Panc1 (cell line): ENCODE measurements at regions not wholly inside any gene's neighbourhood (a gene's known extent, or its start where the extent isn't known, plus 50 kb on each side); places are given as distances from the start of the nearest gene placed in this dataset.

Experiments used
- CTCF ChIP-seq: fragments of 450-650 bp; IDR thresholded peaks from 2 replicates; pipeline ENCODE4 v1.5.1; 2017; ENCODE audit warnings: mild to moderate bottlenecking
- TCF7L2 ChIP-seq: IDR thresholded peaks from 2 replicates; pipeline ENCODE4 v1.6.1; 2011; ENCODE audit warnings: mild to moderate bottlenecking, low read depth, low read length, inconsistent platforms
- TF ChIP-seq, protein P1 (sequence below), 2 experiments: IDR thresholded peaks; 2 replicates each; pipeline ENCODE4 v1.6.1; 2011 to 2012; ENCODE audit warnings: low read depth in 2 of 2, control low read depth in 1 of 2, low read length in 1 of 2, mild to moderate bottlenecking in 1 of 2, moderate library complexity in 1 of 2; ENCODE audit not compliant: insufficient read depth in 1 of 2

GRCh38 chr7:38329340-38329739, 55.9 kb upstream of the TARP start:
- no peak for TF ChIP-seq CTCF
- TF ChIP-seq, protein P1, sequence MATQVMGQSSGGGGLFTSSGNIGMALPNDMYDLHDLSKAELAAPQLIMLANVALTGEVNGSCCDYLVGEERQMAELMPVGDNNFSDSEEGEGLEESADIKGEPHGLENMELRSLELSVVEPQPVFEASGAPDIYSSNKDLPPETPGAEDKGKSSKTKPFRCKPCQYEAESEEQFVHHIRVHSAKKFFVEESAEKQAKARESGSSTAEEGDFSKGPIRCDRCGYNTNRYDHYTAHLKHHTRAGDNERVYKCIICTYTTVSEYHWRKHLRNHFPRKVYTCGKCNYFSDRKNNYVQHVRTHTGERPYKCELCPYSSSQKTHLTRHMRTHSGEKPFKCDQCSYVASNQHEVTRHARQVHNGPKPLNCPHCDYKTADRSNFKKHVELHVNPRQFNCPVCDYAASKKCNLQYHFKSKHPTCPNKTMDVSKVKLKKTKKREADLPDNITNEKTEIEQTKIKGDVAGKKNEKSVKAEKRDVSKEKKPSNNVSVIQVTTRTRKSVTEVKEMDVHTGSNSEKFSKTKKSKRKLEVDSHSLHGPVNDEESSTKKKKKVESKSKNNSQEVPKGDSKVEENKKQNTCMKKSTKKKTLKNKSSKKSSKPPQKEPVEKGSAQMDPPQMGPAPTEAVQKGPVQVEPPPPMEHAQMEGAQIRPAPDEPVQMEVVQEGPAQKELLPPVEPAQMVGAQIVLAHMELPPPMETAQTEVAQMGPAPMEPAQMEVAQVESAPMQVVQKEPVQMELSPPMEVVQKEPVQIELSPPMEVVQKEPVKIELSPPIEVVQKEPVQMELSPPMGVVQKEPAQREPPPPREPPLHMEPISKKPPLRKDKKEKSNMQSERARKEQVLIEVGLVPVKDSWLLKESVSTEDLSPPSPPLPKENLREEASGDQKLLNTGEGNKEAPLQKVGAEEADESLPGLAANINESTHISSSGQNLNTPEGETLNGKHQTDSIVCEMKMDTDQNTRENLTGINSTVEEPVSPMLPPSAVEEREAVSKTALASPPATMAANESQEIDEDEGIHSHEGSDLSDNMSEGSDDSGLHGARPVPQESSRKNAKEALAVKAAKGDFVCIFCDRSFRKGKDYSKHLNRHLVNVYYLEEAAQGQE (IDR thresholded peaks at IDR 0.05; ENCODE audit: insufficient read depth in 1 of 2, low read depth in 2 of 2, low read length in 1 of 2) = no peak
- no peak for TF ChIP-seq TCF7L2
